GM21529 (cell line): ENCODE measurements at regions not wholly inside any gene's neighbourhood (a gene's known extent, or its start where the extent isn't known, plus 50 kb on each side); places are given as distances from the start of the nearest gene placed in this dataset.
A peak's percentile ranks its signal among the peaks of the same experiment; 100 is the strongest.

Experiments
- ATAC-seq: cut with Tn5 transposase; IDR thresholded peaks from one replicate; pipeline ENCODE4 v1.9.1; 2021; ENCODE audit not compliant: unreplicated experiment

GRCh38 chr11:87437844-87438223 lies 400.1 kb downstream of the TMEM135 start:
- no peak for ATAC-seq

- no peak for ATAC-seq
Observed at GRCh38 chr11:87437133-87437843, 399.6 kb downstream of the TMEM135 start.

GRCh38 chr11:87432022-87432421 lies 394.3 kb downstream of the TMEM135 start:
- no peak for ATAC-seq

GRCh38 chr11:87431392-87431791 lies 393.7 kb downstream of the TMEM135 start:
- no peak for ATAC-seq

DNA sequence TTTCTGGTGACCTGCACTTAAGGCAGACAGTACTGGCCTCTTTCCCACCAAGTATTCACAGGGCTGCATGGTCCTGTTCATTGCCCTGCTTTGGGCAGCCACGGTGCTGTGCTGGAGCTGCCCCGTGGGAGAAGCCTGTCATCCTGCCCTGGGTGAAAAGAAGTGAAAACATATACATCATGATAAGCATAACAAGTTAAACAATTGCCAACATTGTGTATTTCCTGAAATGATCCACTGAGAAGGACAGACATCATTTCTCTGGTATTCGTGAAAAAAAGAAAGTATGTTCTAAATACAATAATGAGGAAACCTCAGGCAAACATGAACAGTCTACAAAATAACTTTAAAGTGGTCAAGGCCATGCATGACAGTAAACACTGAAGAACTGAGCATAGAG lies 393.1 kb downstream of the TMEM135 start:
- no peak for ATAC-seq

DNA sequence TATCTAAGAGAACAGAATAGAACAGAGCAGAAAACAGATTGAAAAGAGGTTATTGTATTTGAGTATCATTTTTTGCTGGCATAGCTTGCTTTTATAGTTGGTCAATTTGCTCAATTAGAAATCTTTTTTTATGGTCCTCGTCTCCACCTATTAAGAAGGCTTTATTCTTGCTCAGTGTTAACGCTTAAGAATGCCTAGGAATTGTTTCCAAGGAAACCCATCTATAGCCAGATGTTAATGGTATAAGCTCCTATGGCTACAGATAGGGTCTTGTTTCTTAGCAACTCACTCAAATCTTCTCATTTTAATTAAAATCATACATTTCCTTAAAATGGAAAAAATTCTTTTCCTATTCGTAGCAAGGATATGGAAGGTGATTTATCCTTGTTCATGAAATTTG lies 392.3 kb downstream of the TMEM135 start:
- ATAC-seq = no peak

GRCh38 chr11:87428266-87428665 lies 390.5 kb downstream of the TMEM135 start:
- ATAC-seq = no peak

DNA sequence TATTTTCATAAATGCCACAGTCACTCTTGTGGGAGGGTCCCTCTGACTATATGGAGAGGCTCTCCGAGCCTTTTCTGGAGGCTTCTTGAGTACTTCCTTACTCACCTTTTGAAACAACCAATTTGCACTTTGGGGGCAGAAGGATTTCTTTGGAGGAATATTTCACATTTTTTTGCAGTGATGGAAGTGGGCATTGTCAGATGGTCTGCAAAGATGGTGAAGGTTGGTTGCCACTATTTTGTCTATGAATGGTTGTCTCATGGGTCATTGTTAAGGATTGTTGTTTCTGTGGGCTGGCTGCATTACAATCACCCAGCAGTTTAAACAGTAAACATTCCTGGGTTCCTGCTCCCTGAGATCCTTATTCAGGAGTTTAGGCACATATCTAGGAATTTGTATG lies 388.2 kb downstream of the TMEM135 start:
- ATAC-seq = no peak

- no peak for ATAC-seq
Observed at GRCh38 chr11:87425391-87425790, 387.7 kb downstream of the TMEM135 start.

- ATAC-seq = no peak
Observed at GRCh38 chr11:87423161-87423560, 385.4 kb downstream of the TMEM135 start.

- no peak for ATAC-seq
Observed at GRCh38 chr11:87422566-87422965, 384.8 kb downstream of the TMEM135 start.

- peak; percentile 86 for ATAC-seq
Observed at GRCh38 chr11:87421422-87421821, 383.7 kb downstream of the TMEM135 start.

DNA sequence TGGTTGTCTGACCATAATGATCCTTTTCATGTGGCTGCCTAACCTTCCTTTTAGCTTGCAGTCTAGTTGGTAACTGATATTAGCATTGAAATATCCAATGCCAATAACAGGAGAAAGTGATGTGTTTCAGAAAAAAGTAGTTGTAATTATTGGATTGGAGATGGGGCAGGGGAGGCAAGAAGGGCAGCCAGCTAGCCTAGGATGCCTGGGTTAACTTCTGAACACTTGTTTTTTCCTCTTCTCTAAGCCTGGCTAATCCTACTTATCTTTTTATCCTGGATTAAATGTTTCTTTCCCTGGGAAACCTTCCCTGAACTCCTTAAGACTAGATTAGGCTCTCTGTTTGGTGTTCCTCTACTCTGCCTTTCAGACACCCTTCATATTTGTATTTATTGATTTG lies 380.2 kb downstream of the TMEM135 start:
- ATAC-seq = no peak

GRCh38 chr11:87405843-87406242 lies 368.1 kb downstream of the TMEM135 start:
- no peak for ATAC-seq

GRCh38 chr11:87405356-87405755 lies 367.6 kb downstream of the TMEM135 start:
- ATAC-seq = no peak

DNA sequence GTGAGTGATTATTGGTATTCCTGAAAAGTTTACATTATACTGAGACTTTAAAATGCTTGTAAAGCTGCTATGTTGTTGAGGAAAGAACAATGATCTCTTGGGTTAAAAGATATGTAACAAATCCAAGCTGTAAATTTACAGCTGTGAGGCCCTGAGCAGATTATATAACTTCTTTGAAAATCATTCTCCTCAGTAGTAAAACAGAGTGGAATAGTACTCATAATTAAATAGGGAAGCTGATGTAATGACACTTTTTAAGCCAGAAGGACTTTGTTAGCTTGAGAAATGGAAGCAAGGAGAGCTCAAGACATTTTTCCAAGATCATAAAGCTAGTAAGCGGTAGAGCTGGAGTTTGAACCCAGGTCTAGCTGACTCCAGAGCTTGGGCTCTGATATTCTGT lies 363.9 kb downstream of the TMEM135 start:
- no peak for ATAC-seq

DNA sequence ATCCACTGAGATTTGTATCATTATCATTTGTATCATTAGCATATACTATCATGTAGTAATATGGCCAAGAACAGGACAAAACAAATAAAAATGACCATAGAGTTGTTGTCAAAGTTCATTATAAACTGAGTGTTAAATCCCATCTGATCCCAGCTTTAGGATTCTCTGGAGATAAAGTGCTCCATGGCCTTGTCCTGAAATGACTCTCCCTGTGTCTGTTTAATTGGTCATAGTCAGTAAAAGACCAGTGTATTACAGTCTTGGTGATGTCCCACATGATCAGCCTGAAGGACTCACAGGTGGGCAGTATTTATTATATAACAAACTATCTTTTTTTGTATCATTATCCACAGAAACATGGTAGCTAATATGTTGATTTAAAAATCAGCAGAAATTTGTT lies 361.6 kb downstream of the TMEM135 start:
- no peak for ATAC-seq

DNA sequence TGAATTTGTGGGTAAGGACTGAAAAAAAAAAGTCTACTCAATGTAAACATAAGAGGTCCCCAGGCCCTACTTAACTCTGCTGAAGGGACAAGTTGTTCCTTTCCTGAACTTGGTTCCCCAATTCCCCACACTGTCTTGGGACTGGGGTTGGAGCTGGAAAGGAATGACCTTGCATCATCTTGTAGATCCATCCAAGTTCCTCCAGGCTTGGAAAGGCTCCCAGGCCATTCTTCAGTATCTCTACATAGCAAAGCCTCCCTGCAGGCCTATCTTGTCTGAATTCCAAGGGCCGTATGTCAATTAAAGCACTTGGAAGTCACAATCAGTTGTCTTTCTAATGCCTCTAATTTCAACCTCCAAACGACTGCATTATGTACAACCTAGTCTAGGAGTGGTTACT lies 361.2 kb downstream of the TMEM135 start:
- ATAC-seq = no peak

DNA sequence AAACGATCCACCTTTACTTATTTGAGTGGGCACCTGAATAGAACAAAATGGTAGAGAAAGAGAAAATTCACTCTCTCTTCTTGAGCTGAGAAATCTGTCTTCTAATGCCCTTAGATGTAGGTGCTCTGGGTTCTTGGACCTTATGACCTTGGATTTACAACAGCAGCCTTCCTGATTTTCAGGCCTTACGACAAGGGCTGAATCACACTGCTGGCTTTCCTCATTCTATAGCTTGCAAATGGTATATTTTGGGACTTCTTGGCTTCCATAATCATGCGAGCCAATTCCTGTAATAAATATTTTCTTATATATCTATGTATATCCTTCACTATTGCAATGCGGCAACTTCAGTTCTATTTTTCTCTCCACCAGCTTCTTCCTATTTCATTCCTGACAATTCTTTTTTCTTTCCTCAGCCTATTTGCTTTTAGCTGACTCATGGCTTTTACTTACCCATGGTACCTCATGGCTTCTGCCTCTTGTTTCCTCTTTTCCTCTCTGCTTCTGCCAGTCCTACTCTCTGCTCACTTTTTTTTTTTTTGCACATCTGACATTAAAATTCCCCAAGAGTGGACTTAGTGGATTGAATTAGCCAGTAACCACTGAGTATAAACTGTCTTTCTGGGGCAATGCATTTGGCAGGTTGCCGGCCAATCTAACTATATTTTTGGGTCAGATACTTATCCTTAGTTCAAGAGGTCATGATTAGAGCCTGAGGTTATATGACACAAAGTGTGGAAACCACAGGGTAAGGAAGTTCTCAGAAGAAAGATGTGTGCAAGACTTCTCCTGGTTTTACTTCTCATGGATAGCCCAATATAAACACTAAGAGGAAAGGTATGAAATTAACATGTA lies 359.5 kb downstream of the TMEM135 start:
- ATAC-seq = no peak

DNA sequence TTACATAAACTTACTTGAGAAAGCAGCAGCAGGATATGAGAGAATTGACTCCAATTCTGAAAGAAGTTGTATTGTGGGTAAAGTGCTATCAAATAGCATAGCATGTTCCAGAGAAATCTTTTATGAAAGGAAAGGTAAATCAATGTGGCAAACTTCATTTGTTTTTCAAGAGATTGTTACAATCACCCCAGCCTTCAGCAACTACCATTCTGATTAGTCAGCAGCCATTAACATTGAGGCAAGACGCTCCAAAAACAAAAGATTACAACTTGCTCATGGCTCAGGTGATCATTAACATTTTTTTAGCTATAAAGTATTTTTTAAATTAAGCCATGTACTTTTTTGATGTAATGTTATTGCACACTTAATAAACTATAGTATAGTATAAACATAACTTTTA lies 357.2 kb downstream of the TMEM135 start:
- no peak for ATAC-seq

GRCh38 chr11:87392665-87393064 lies 354.9 kb downstream of the TMEM135 start:
- no peak for ATAC-seq

DNA sequence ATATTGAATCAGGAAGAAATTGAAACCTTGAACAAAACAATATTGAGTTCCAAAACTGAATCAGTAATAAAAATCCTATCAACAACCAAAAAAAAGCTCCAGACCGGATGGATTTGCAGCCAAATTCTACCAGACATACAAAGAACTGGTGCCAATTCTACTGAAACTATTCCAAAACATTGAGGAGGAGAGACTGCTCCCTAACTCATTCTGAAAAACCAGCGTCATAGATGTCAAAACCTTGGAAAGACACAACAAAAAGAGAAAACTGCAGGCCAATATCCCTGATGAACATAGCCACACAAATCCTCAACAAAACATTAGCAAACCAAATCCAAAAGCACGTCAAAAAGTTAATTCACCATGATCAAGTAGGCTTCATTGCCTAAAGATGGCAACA lies 353.8 kb downstream of the TMEM135 start:
- ATAC-seq = no peak
